ENCODE measurements at regions not wholly inside any gene's neighbourhood (a gene's known extent, or its start where the extent isn't known, plus 50 kb on each side); places are given as distances from the start of the nearest gene placed in this dataset.
"Not testable (repeated sequence)": the region's sequence is repeated elsewhere in the genome, so short reads cannot be mapped to it uniquely, and the experiment has no call there.

- no peak for DNase-seq (ENCODE audit: extremely low read depth, low read depth)
- TF ChIP-seq CTCF (IDR thresholded peaks at IDR 0.05; ENCODE audit: low read depth, low read length, missing control alignments) = no peak
- no peak overlapping the region for H3K4me3 ChIP-seq (replicated peaks; ENCODE audit: low read depth, low read length)
These were observed 123.0 kb upstream of the CCNH start for GRCh38 chr5:87535706-87536105.

DNA sequence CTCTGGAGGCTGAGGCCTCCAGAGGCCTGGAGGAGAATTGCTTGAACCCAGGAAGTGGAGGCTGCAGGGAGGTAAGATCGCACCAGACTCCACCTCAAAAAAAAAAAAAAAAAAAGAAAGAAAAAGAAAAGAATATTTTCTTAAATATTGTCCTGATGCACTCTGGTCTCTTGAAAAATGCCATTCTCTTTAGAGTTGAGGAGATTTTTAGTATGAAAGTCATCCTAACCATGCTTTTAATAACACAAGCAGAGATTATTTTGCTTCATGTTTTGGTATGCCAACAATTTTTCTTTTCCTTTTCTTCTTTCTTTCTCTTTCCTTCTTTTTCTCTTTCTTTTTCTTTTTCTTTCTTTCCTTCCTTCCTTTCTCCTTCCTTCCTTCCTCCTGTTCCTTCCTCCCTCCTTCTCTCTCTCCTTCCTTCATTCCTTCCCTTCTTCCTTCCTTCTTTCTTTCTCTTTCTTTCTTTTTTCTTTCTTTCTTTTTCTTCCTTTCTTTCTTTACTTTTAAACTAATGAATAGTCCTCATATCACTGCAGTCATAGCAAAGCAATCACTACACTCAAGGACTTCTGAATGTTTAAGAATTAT is 116.9 kb upstream of the CCNH start:
- no peak overlapping the region for H3K4me3 ChIP-seq (replicated peaks; ENCODE audit: low read depth, low read length)
- TF ChIP-seq CTCF (IDR thresholded peaks at IDR 0.05; ENCODE audit: low read depth, low read length, missing control alignments) = no peak

GRCh38 chr5:87526131-87526530 is 113.4 kb upstream of the CCNH start:
- no peak for TF ChIP-seq CTCF (IDR thresholded peaks at IDR 0.05; ENCODE audit: low read depth, low read length, missing control alignments)
- no peak for DNase-seq (ENCODE audit: extremely low read depth, low read depth)
- no peak overlapping the region for H3K4me3 ChIP-seq (replicated peaks; ENCODE audit: low read depth, low read length)

More for the DNA sequence above, 116.9 kb upstream of the CCNH start:
- DNase-seq (ENCODE audit: extremely low read depth, low read depth) = no peak

DNA sequence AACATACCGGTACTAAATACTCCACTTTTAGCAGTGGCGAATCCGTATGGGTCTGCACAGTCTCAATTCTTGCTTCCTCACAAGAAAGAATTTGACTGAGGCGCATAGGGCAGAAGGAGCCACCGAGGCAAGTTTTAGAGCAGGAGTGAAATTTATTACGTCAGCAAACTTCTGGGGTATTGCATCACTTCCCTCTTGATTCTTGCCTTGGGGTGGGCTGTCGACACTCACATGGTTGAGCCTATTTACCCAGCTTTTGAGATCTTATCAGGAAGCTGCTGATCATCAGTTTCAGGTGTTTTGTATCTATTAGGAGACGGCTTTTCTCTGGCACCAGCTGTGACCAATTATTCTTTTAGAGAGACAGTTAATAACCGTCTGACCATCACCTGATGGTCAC is 111.5 kb upstream of the CCNH start:
- no peak for DNase-seq (ENCODE audit: extremely low read depth, low read depth)
- no peak for TF ChIP-seq CTCF (IDR thresholded peaks at IDR 0.05; ENCODE audit: low read depth, low read length, missing control alignments)
- no peak overlapping the region for H3K4me3 ChIP-seq (replicated peaks; ENCODE audit: low read depth, low read length)

- not testable (repeated sequence) for H3K4me3 ChIP-seq (replicated peaks; ENCODE audit: low read depth, low read length); DNase-seq (ENCODE audit: extremely low read depth, low read depth)
These were observed 99.0 kb upstream of the CCNH start for GRCh38 chr5:87511778-87512177.

GRCh38 chr5:87503004-87503403 is 90.3 kb upstream of the CCNH start:
- H3K4me3 ChIP-seq (replicated peaks; ENCODE audit: low read depth, low read length) = no peak overlapping the region
- no peak for DNase-seq (ENCODE audit: extremely low read depth, low read depth)
- TF ChIP-seq CTCF (IDR thresholded peaks at IDR 0.05; ENCODE audit: low read depth, low read length, missing control alignments) = no peak

DNA sequence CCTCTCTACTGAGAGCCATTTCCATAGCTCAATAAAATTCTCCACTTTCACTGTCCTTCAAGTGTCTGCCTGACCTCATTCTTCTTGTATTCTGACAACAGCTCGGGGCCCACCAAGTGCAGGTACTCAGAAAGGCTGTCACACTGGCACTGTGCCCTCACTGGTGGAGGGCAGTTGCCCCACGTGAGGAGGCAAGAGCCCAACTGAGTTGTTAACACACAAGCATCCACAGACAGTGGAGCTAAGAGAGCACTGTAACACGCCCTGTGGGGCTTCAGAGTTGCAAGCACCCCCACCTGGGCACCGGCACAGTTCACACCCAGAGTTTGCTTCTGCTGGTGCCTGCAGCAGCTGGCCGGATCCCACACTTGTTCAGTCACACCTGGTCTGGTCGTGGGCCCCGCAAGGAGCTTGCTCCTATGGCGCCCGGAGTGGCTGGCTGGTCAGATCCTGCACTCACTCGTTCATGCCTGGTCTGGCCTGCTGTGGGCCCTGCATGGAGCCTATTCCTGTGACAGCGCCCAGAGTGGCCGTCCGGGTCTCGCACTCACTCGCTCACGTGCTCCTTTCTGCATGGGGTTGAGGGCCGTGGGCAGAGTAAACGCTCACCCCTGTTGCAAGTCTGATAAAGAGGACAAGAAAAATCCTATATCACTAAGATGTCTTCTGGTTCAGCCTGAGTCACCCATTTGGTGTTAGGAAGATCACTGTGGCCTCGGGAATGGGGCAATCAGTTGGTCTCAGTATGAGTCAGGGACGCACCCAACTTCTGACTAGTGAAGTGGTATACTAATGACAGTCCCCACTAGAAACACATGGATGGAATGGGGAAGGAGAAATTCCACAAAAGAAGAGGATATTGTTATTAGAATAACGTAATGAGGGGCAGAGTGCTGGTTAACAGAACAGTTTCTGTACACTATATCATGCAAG is 87.0 kb upstream of the CCNH start:
- TF ChIP-seq CTCF (IDR thresholded peaks at IDR 0.05; ENCODE audit: low read depth, low read length, missing control alignments) = no peak
- H3K4me3 ChIP-seq (replicated peaks; ENCODE audit: low read depth, low read length) = no peak overlapping the region
- DNase-seq (ENCODE audit: extremely low read depth, low read depth) = no peak

All from HFF-Myc (cell line).